A673 (cell line): ENCODE measurements at regions not wholly inside any gene's neighbourhood (a gene's known extent, or its start where the extent isn't known, plus 50 kb on each side); places are given as distances from the start of the nearest gene placed in this dataset.

Experiments used
- BruUV-seq: library from RNA; stranded (reverse); fragments of 400-500 nt; replicated peaks from 2 replicates; lab custom pipeline; 2021; lab: Mats Ljungman, UMichigan
- CTCF ChIA-PET: fragments of 300-600 bp; sonication (Branson Sonifier 250); formaldehyde crosslinking; loops from one replicate; lab custom pipeline; 2022; ENCODE audit warnings: antibody characterized with exemption; lab: Charles Lee
- POLR2A ChIA-PET: fragments of 300-600 bp; sonication (Branson Sonifier 250); formaldehyde crosslinking; loops from one replicate; lab custom pipeline; 2022; ENCODE audit warnings: antibody characterized with exemption; ENCODE audit not compliant: low non-redundant PET; lab: Charles Lee
- DNase-seq: peaks from one replicate; pipeline ENCODE4 v3.0.0-alpha.2; 2015; ENCODE audit warnings: low spot score
- H3K27ac ChIP-seq: fragments of 200-600 bp; sonication (generic); 2 replicates; pipeline ENCODE4 v1.5.1; 2016; ENCODE audit warnings: mixed run types, low read depth, mild to moderate bottlenecking, mixed read lengths, antibody characterized with exemption, low read length; ENCODE audit not compliant: poor library complexity, severe bottlenecking
- H3K27me3 ChIP-seq: fragments of 200-600 bp; sonication (generic); replicated peaks from 2 replicates; pipeline ENCODE4 v1.6.1; 2017; ENCODE audit warnings: mixed run types, low read depth, mild to moderate bottlenecking, mixed read lengths, antibody characterized with exemption, low read length; ENCODE audit not compliant: insufficient read depth, poor library complexity
- H3K36me3 ChIP-seq: fragments of 200-600 bp; sonication (generic); 2 replicates; pipeline ENCODE4 v1.6.1; 2016; ENCODE audit warnings: mixed run types, mild to moderate bottlenecking, mixed read lengths, antibody characterized with exemption, low read length; ENCODE audit not compliant: insufficient read depth, poor library complexity, severe bottlenecking
- H3K4me1 ChIP-seq: fragments of 200-600 bp; sonication (generic); 2 replicates; pipeline ENCODE4 v1.6.1; 2017; ENCODE audit warnings: mixed run types, mild to moderate bottlenecking, mixed read lengths, antibody characterized with exemption, low read length; ENCODE audit not compliant: insufficient read depth, poor library complexity, severe bottlenecking
- H3K4me3 ChIP-seq: fragments of 200-600 bp; sonication (generic); 2 replicates; pipeline ENCODE4 v1.5.1; 2016; ENCODE audit warnings: low read depth, mixed run types, mild to moderate bottlenecking, mixed read lengths, low read length; ENCODE audit not compliant: poor library complexity, severe bottlenecking
- H3K9me3 ChIP-seq: fragments of 200-600 bp; sonication (generic); 2 replicates; pipeline ENCODE4 v1.6.1; 2016; ENCODE audit warnings: mixed run types, low read depth, mild to moderate bottlenecking, mixed read lengths, antibody characterized with exemption, low read length; ENCODE audit not compliant: poor library complexity, severe bottlenecking
- CTCF ChIP-seq: fragments of 300-800, 200-600 bp; sonication (generic); conservative IDR thresholded peaks from 2 replicates; pipeline ENCODE4 v1.5.1; 2017; ENCODE audit warnings: low read depth, mild to moderate bottlenecking, antibody characterized with exemption, low read length, moderate library complexity, mixed read lengths
- EZH2 ChIP-seq: fragments of 200-600 bp; sonication (generic); IDR thresholded peaks from 2 replicates; pipeline ENCODE4 v1.6.1; 2017; ENCODE audit warnings: borderline replicate concordance, low read depth, mild to moderate bottlenecking, mixed read lengths, antibody characterized with exemption, low read length; ENCODE audit not compliant: poor library complexity, severe bottlenecking
- intact Hi-C: fragments of 100-400 bp; cut with micrococcal nuclease; formaldehyde crosslinking; loops from one replicate; pipeline ENCODE4 v1.10.0; 2022; ENCODE audit not compliant: unreplicated experiment

DNA sequence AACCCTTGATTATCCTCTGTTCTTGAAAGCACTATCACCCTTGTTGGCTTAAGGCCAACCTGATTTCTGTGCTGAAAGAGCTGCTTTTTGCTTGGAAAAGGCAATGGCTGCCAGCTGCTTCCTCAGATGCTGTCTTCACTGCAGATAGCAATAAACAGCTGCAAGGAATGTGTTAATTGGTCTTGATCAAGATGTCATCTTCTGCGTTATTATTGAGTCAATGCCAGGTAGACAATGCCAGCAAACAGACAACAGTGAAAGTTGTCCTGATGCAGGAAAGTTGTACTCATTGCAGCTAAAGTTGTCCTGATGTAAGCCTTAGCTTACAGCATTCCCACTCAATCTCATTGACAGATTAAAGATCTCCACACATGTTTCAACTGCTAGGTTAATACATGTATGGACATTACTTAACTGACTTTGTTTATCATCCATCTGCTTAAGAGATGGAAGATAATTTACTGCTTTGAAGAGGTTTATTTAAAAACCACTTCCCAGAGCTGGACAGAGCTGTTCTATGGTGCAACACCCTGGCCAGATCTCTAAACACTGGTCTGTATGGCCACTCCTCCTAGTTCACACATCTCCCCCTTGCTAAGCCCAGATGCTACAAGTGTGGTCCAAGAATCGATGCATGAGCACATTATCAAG, 251.0 kb upstream of the MCTP2 start:
- TF ChIP-seq CTCF (no peak), EZH2 (no peak)
- CTCF ChIA-PET = interaction anchor here (0.7 to 1.3 kb wide), 2 partner anchors 140 to 160 kb away, joined by 3 to 4 read pairs; no protein-coding TSS in a partner anchor
- DNase-seq = peak; percentile 15
- Histone ChIP-seq H3K27me3 (no peaks in the 10 kb centered on the region), H3K27ac (no peak overlapping the region), H3K4me3 (no peak overlapping the region), H3K36me3 (no peaks in the 10 kb centered on the region), H3K4me1 (peaks cover 10% of the 10 kb centered on the region), H3K9me3 (no peaks in the 10 kb centered on the region)
- BruUV-seq = no TSS peak
- intact Hi-C loops = no loop called here
- POLR2A ChIA-PET = no interaction called here

GRCh38 chr15:93974804-93975481, 256.4 kb upstream of the MCTP2 start:
- DNase-seq = peak; percentile 58
- H3K4me3 ChIP-seq = no peak overlapping the region
- POLR2A ChIA-PET = no interaction called here
- H3K4me1 ChIP-seq = no peaks in the 10 kb centered on the region
- intact Hi-C loops = loop anchor here (2.0 kb wide), 1 partner anchor 888 kb away; no protein-coding TSS in a partner anchor
- no peaks in the 10 kb centered on the region for H3K9me3 ChIP-seq
- H3K27ac ChIP-seq = no peak overlapping the region
- TF ChIP-seq CTCF (peak; percentile 68), EZH2 (no peak)
- no peaks in the 10 kb centered on the region for H3K27me3 ChIP-seq
- no peaks in the 10 kb centered on the region for H3K36me3 ChIP-seq
- BruUV-seq = no TSS peak
- CTCF ChIA-PET = interaction anchor here (0.6 to 2.0 kb wide), 5 partner anchors 145 to 945 kb away, joined by 3 to 22 read pairs (median 5); no protein-coding TSS in a partner anchor

DNA sequence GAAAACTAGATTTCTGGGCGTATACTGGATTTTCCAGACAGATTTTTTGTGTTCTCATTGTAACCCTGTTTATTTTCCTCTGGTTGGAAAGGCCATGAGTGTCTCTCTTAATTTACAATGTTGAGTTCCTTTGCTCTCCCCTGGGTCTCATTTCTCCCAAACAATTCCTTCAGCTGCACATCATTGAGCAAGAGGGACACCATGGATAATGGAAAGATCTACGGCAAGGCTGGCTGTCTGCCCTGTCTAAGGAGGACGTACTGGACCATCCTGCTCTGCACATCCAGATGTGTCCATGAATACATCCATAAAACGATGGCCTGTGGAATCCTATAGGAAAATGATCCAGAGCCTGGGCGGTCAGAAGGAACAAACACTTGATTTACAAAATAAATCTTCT, 258.1 kb upstream of the MCTP2 start:
- DNase-seq = no peak
- Histone ChIP-seq H3K4me3 (no peak overlapping the region), H3K27ac (no peak overlapping the region), H3K4me1 (no peaks in the 10 kb centered on the region), H3K36me3 (no peaks in the 10 kb centered on the region), H3K27me3 (no peaks in the 10 kb centered on the region), H3K9me3 (no peaks in the 10 kb centered on the region)
- BruUV-seq = no TSS peak
- ChIA-PET POLR2A (no interaction called here), CTCF (no interaction called here)
- intact Hi-C loops = no loop called here
- no peak for TF ChIP-seq EZH2
- TF ChIP-seq CTCF = no peak
